Erythroblast (primary cell): ENCODE measurements at regions not wholly inside any gene's neighbourhood (a gene's known extent, or its start where the extent isn't known, plus 50 kb on each side); places are given as distances from the start of the nearest gene placed in this dataset.
"Not testable (repeated sequence)": the region's sequence is repeated elsewhere in the genome, so short reads cannot be mapped to it uniquely, and the experiment has no call there.

Source experiments
- GATA1 ChIP-seq: IDR thresholded peaks from 2 replicates; pipeline ENCODE4 v1.6.1; 2011; ENCODE audit warnings: low read depth, mild to moderate bottlenecking, control low read depth, low read length, moderate library complexity
- POLR2A ChIP-seq: IDR thresholded peaks from 2 replicates; pipeline ENCODE4 v1.6.1; 2011; ENCODE audit warnings: mild to moderate bottlenecking, low read length

- not testable (repeated sequence) for TF ChIP-seq POLR2A, GATA1
Measured at GRCh38 chr2:204412782-204413181, 132.5 kb upstream of the PARD3B start.
